Activated naive CD8-positive, alpha-beta T cell treated with anti-CD3 and anti-CD28 coated beads for 36 hours (primary cell): ENCODE measurements at regions not wholly inside any gene's neighbourhood (a gene's known extent, or its start where the extent isn't known, plus 50 kb on each side); places are given as distances from the start of the nearest gene placed in this dataset.

Experiments
- DNase-seq: peaks from one replicate; pipeline ENCODE4 v3.0.0; 2021
- H3K27ac Mint-ChIP-seq: one replicate; pipeline ENCODE4 v1.8.0; 2022; ENCODE audit warnings: mild to moderate bottlenecking, moderate library complexity, mixed read lengths
- H3K27me3 Mint-ChIP-seq: one replicate; pipeline ENCODE4 v1.8.0; 2022; ENCODE audit warnings: mild to moderate bottlenecking, mixed read lengths
- H3K36me3 Mint-ChIP-seq: one replicate; pipeline ENCODE4 v1.8.0; 2021; ENCODE audit warnings: mild to moderate bottlenecking, mixed read lengths
- H3K4me1 Mint-ChIP-seq: one replicate; pipeline ENCODE4 v1.8.0; 2021; ENCODE audit warnings: mixed read lengths
- H3K4me3 Mint-ChIP-seq: one replicate; pipeline ENCODE4 v1.8.0; 2022; ENCODE audit warnings: mild to moderate bottlenecking, moderate library complexity, mixed read lengths
- H3K9me3 Mint-ChIP-seq: one replicate; pipeline ENCODE4 v1.8.0; 2022; ENCODE audit warnings: mixed read lengths

GRCh38 chr7:130894146-130894908, 160.3 kb upstream of the KLF14 start:
- H3K36me3 Mint-ChIP-seq: peaks cover 71% of the 10 kb centered on the region
- peak overlapping the region; percentile 91 for H3K27ac Mint-ChIP-seq
- H3K4me1 Mint-ChIP-seq: peaks cover 69% of the 10 kb centered on the region
- H3K27me3 Mint-ChIP-seq: no peaks in the 10 kb centered on the region
- no peak overlapping the region for H3K4me3 Mint-ChIP-seq
- H3K9me3 Mint-ChIP-seq: no peaks in the 10 kb centered on the region
- no peak for DNase-seq

DNA sequence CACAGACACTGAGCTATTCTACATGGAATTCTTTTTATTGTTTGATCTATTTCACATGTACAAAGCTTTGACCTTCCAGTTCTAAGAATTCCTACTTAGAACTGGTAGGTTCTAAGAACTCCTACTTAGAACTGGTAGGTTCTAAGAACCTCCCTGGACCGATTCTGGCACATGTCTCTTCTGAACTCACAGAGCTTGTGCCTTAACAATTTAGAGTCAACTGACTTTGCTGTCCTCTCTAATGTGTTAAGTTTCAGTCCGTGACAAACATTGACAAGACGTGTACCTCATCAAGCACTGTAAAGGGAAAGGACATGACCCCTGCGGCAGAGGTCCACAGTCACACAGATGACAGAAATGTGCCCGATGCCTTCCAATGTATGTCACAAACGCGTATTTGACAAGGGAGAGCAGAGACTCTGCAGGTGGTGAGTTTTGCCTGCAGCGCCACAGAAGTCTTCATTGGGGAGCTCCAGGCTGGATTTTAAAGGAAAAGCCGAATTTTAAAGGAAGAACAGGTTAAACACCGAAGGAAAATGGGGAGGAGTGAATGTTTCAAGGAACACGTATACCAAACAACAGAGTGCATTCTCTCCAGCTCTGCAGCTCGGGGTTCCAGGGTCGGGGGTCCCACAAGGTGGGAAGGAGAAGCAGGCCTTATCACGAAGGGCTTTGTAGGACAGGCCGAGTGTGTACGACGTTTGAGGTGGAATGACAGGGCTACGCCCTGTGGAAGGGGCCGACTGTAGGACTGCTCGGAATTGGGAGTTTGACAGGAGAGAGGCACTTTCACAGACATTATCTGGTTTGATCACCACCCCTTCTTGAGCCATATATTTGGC, 161.1 kb upstream of the KLF14 start:
- H3K4me3 Mint-ChIP-seq: peak overlapping the region; percentile 32
- DNase-seq: no peak
- no peaks in the 10 kb centered on the region for H3K27me3 Mint-ChIP-seq
- H3K36me3 Mint-ChIP-seq: peaks cover 79% of the 10 kb centered on the region
- no peaks in the 10 kb centered on the region for H3K9me3 Mint-ChIP-seq
- peak overlapping the region; percentile 91 for H3K27ac Mint-ChIP-seq
- H3K4me1 Mint-ChIP-seq: peaks cover 77% of the 10 kb centered on the region

- peaks cover 79% of the 10 kb centered on the region for H3K4me1 Mint-ChIP-seq
- peaks cover 79% of the 10 kb centered on the region for H3K36me3 Mint-ChIP-seq
- peak overlapping the region; percentile 91 for H3K27ac Mint-ChIP-seq
- DNase-seq: no peak
- H3K27me3 Mint-ChIP-seq: no peaks in the 10 kb centered on the region
- H3K4me3 Mint-ChIP-seq: peak overlapping the region; percentile 11
- H3K9me3 Mint-ChIP-seq: no peaks in the 10 kb centered on the region
These were observed 162.3 kb upstream of the KLF14 start for GRCh38 chr7:130896051-130896881.

DNA sequence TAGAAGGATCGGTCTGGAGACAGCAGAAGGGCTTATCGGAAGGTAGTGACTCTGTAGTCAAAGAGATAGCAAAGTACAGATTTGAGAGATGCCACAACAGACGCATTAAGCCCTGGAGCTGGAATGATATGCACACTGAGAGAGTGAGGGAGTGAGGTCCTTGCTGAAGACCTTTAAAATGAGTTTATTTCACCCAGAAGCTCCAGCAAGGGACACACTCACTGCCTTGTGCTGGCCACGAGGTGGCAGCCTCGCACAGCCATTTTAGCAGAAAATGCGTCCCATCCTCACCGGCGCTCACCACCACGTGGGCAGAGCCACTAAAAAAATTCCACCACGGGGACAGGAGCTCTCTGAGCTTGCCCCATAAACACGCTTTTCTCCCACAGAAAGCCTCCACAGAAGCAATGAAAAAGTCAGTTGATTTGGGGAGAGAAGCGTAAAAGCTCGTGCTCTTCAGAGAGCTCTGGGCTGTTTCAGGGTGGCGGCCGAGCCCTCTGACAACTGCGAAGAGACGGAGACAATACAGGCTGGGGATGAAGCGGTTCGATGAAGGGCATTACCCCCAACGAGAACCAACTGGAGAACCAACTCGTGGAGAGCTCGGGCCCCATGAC, 163.0 kb upstream of the KLF14 start:
- peak; percentile 78 for DNase-seq
- Mint-ChIP-seq H3K36me3 (peaks cover 83% of the 10 kb centered on the region), H3K4me3 (peak overlapping the region; percentile 56), H3K27me3 (no peaks in the 10 kb centered on the region), H3K9me3 (no peaks in the 10 kb centered on the region), H3K27ac (peak overlapping the region; percentile 91), H3K4me1 (peaks cover 86% of the 10 kb centered on the region)

DNA sequence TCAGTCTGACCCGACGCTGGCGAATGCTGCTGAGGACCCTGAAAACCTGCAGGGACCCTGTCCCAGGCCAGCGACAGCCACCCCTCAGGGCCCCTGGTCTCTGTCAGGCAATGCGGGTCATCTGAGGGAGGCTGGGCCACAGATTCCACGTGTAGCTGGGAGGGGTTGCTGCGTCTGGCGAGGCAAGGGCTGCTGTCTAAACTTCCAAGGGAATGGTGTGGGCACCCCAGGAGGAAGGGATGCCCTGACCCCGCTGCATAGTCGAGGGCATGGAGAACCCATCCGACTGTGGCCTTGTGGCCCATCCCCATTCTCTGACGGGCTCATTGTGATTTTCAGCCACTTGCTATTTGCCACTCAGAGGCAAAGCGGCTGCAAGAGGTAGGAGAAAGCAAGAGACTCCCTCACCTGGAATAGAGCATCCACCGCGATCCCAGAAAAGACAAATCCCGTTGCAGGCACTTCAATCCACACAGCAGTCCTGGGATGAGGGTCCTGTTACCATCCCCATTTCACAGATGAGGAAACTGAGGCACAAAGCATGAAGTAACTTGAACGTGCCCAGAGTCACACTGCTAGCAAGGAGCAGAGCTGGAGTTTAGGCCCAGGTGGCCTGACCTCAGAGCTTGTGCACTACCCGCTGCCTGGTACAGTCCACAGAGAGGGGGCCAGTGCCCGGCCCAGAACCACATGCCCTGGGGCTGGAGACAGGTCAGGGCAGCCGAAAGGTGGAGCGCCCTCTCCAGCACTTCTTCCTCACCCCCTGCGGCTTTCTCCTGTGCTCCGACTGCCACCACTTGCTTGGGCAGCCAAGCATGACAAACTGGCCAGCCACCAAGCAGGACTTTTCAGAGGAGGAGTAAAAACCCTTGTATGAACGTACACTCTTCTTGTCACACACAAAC, 163.8 kb upstream of the KLF14 start:
- no peak for DNase-seq

GRCh38 chr7:130899071-130899560, 165.1 kb upstream of the KLF14 start:
- Mint-ChIP-seq H3K36me3 (peaks cover 92% of the 10 kb centered on the region), H3K27me3 (no peaks in the 10 kb centered on the region), H3K4me3 (no peak overlapping the region), H3K27ac (peak overlapping the region; percentile 45), H3K9me3 (no peaks in the 10 kb centered on the region), H3K4me1 (peaks cover 95% of the 10 kb centered on the region)
- DNase-seq: no peak

More for the DNA sequence above, 163.8 kb upstream of the KLF14 start:
- Mint-ChIP-seq H3K27me3 (no peaks in the 10 kb centered on the region), H3K4me1 (peaks cover 88% of the 10 kb centered on the region), H3K9me3 (no peaks in the 10 kb centered on the region), H3K36me3 (peaks cover 85% of the 10 kb centered on the region), H3K4me3 (no peak overlapping the region), H3K27ac (peak overlapping the region; percentile 91)

DNA sequence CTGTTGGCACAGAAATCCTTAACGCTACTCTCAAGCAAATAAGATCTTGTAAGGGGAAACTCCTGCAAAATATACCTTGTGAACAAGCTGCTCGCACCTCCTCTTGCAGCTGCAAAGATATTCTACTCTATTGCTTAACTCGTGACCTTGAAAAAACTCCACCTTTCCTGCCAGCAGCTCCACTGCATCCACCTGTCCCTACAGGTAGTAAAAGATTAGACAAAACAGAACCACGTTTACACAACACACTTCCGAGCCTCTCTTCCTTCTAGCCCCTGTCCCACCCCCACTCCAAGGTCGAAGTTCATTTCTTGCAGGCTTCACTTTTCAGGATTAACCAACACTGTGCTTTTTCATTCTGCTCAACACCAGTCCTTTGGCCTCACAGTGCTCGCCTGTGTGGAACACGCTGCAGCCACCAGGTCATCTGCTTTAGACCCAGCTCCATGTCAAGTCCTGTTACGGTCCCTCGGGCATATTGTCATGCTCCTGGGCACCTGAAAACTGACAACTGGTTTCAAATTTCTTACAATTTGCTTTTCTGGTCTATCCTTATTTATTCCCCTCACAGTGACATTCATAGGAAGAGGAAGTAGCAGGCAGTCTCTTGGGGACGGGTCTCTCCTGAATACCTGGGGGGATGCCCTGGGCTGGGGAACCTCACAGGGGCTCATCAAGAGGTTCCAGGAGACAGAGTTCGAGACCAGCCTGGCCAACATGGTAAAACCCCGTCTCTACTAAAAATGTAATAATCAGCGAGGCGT, 165.8 kb upstream of the KLF14 start:
- no peak for DNase-seq
- Mint-ChIP-seq H3K4me1 (peaks cover 94% of the 10 kb centered on the region), H3K27ac (peak overlapping the region; percentile 45), H3K4me3 (peak overlapping the region; percentile 40), H3K36me3 (peaks cover 89% of the 10 kb centered on the region), H3K27me3 (no peaks in the 10 kb centered on the region), H3K9me3 (no peaks in the 10 kb centered on the region)

GRCh38 chr7:130900471-130901076, 166.6 kb upstream of the KLF14 start:
- Mint-ChIP-seq H3K27ac (peak overlapping the region; percentile 45), H3K4me1 (peaks cover 88% of the 10 kb centered on the region), H3K9me3 (no peaks in the 10 kb centered on the region), H3K4me3 (no peak overlapping the region), H3K36me3 (peaks cover 85% of the 10 kb centered on the region), H3K27me3 (no peaks in the 10 kb centered on the region)
- no peak for DNase-seq

DNA sequence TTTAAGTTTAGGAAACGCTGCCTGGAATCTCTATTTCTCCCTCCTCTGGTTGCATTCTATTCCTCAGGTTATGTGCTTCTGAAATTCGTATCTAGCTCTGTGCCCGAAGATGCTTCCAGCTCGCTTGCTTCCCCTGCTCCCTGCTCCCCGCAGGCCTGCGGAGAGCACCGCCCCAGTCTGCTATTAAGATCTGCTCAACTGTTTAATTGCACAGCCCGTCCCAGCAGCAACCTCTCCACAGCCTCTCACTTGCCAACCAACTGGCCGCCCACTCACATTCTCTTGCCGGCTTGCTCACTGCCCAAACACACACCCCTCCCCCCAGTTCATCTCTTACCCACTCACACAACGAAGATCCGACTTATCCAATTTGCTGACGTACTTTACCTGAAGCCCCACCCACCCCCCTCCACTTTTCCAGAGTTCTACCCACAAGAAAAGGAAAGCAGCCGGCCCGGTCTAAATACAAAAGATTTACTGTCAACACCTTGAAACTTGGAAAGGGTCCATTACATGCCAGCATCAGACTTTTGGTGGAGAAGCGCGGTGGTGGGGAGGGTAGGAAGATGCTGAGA, 167.3 kb upstream of the KLF14 start:
- H3K27me3 Mint-ChIP-seq: no peaks in the 10 kb centered on the region
- no peak for DNase-seq
- peak overlapping the region; percentile 86 for H3K27ac Mint-ChIP-seq
- H3K4me1 Mint-ChIP-seq: peaks cover 88% of the 10 kb centered on the region
- H3K4me3 Mint-ChIP-seq: peak overlapping the region; percentile 41
- no peaks in the 10 kb centered on the region for H3K9me3 Mint-ChIP-seq
- H3K36me3 Mint-ChIP-seq: peaks cover 84% of the 10 kb centered on the region

DNA sequence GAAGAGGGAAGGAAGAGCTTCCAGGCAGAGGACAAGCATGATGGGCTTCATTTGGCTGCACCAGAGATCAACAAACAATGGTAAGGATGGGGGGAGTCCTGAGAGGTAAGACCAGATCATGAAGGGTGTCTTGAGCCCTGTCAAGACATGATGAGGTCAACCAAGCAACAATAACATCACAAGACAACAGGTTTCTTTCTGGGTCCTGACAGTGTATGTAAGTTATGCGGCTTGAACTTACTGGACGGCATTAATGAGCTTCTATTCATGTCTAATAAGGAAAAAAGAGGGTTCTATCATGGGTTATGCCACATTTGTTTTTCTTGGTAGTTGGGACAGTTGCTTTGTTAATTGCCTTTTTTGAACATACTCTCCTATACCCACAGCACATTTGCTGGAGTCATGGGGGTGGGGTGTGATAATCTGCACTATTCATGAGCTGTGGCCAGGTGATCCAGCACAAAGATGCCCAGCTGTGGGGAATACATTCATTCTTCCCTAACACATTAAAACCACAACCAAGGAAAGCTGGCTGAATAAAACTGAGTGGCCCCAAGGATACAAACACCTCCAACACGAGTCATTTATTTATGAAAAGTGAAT, 168.8 kb upstream of the KLF14 start:
- Mint-ChIP-seq H3K9me3 (no peaks in the 10 kb centered on the region), H3K27ac (peak overlapping the region; percentile 86), H3K4me1 (peaks cover 81% of the 10 kb centered on the region), H3K4me3 (no peak overlapping the region), H3K27me3 (no peaks in the 10 kb centered on the region), H3K36me3 (peaks cover 83% of the 10 kb centered on the region)
- DNase-seq: no peak

DNA sequence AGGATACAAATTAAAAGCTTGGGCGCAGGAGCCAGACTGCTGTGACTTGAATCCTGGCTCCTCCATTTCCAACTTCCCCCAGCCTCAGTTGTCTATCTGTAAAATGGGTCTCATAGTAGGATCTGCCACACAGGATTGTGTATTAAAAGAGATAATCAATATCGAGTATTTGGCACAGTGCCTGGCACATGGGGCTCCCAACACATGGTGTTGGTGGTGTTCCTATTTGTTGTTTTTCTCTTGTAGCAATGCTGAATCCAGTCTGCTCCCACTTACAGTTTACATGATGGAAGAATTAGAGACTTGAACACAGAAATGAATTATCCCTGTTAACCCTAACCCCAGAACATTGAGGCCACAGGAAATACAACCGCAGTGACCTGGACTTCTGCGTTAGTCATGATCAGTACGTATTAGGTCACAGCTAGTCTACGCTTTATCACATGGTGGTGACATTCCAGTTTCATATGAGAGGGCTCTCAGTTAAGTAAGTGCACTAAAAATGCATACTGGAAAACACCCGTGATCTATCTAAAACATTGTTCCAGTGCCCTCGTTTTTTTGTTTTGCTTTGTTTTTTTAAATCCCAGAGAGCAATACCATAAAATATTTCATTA, 169.5 kb upstream of the KLF14 start:
- Mint-ChIP-seq H3K9me3 (no peaks in the 10 kb centered on the region), H3K4me1 (peaks cover 75% of the 10 kb centered on the region), H3K27me3 (no peaks in the 10 kb centered on the region), H3K36me3 (peaks cover 85% of the 10 kb centered on the region), H3K27ac (peak overlapping the region; percentile 86), H3K4me3 (no peak overlapping the region)
- no peak for DNase-seq
